Mesenchymal stem cell (in vitro differentiated cells and primary cell): ENCODE measurements at regions not wholly inside any gene's neighbourhood (a gene's known extent, or its start where the extent isn't known, plus 50 kb on each side); places are given as distances from the start of the nearest gene placed in this dataset.
"Not testable (repeated sequence)": the region's sequence is repeated elsewhere in the genome, so short reads cannot be mapped to it uniquely, and the experiment has no call there.

Source experiments
- DNase-seq: peaks from one replicate; pipeline ENCODE4 v3.0.0-alpha.2; 2013
- H2AFZ ChIP-seq: one replicate; pipeline ENCODE4 v1.6.1; 2013; ENCODE audit warnings: low read depth, mild to moderate bottlenecking, control low read depth, inconsistent platforms, low read length, moderate library complexity
- H2AK5ac ChIP-seq: 2 replicates; pipeline ENCODE4 v1.6.1; 2013; ENCODE audit warnings: low read length, moderate library complexity, mild to moderate bottlenecking, inconsistent platforms; ENCODE audit not compliant: severe bottlenecking
- H2BK120ac ChIP-seq: one replicate; pipeline ENCODE4 v1.6.1; 2013; ENCODE audit warnings: low read depth, mild to moderate bottlenecking, inconsistent platforms, low read length, moderate library complexity
- H2BK12ac ChIP-seq, 2 experiments: one replicate each; pipeline ENCODE4 v1.6.1; 2013; ENCODE audit warnings: inconsistent platforms in 2 of 2, low read length in 2 of 2, mild to moderate bottlenecking in 2 of 2, moderate library complexity in 2 of 2, control low read depth in 1 of 2
- H2BK15ac ChIP-seq: one replicate; pipeline ENCODE4 v1.6.1; 2013; ENCODE audit warnings: mild to moderate bottlenecking, low read depth, inconsistent platforms; ENCODE audit not compliant: poor library complexity, severe bottlenecking
- H2BK5ac ChIP-seq: 2 replicates; pipeline ENCODE4 v1.6.1; 2013; ENCODE audit warnings: low read depth, mild to moderate bottlenecking, low read length, control low read depth, inconsistent platforms; ENCODE audit not compliant: poor library complexity, severe bottlenecking
- H3K14ac ChIP-seq, 2 experiments: one replicate each; pipeline ENCODE4 v1.6.1; 2013; ENCODE audit warnings: inconsistent platforms in 2 of 2, low read length in 2 of 2, control low read depth in 1 of 2, mild to moderate bottlenecking in 1 of 2, moderate library complexity in 1 of 2
- H3K18ac ChIP-seq, 2 experiments: one replicate each; pipeline ENCODE4 v1.6.1; 2013; ENCODE audit warnings: inconsistent platforms in 2 of 2, low read length in 2 of 2, control low read depth in 1 of 2, low read depth in 1 of 2, mild to moderate bottlenecking in 1 of 2
- H3K23ac ChIP-seq, 2 experiments: one replicate each; pipeline ENCODE4 v1.6.1; 2013; ENCODE audit warnings: inconsistent platforms in 2 of 2, low read length in 2 of 2, mild to moderate bottlenecking in 2 of 2, moderate library complexity in 2 of 2, control low read depth in 1 of 2
- H3K27ac ChIP-seq: 2 replicates; pipeline ENCODE4 v1.5.1; 2013; ENCODE audit warnings: mild to moderate bottlenecking, moderate library complexity, low read length, control low read depth, inconsistent platforms; ENCODE audit not compliant: poor library complexity, severe bottlenecking
- H3K27me3 ChIP-seq, 2 experiments: 2 replicates each; pipeline versions ENCODE4 v1.6.1 to v1.7.0; 2013; ENCODE audit warnings: low read length in 2 of 2, mild to moderate bottlenecking in 2 of 2, moderate library complexity in 2 of 2, control low read depth in 1 of 2, inconsistent platforms in 1 of 2; ENCODE audit not compliant: control insufficient read depth in 1 of 2, insufficient read depth in 1 of 2
- H3K36me3 ChIP-seq, 2 experiments: 2 replicates each; pipeline versions ENCODE4 v1.6.1 to v1.7.0; 2013; ENCODE audit warnings: low read length in 2 of 2, control low read depth in 1 of 2, inconsistent platforms in 1 of 2, low read depth in 1 of 2, mild to moderate bottlenecking in 1 of 2; ENCODE audit not compliant: insufficient read depth in 2 of 2, control insufficient read depth in 1 of 2
- H3K4ac ChIP-seq, 2 experiments: one replicate each; pipeline ENCODE4 v1.6.1; 2013; ENCODE audit warnings: inconsistent platforms in 2 of 2, low read length in 2 of 2, mild to moderate bottlenecking in 2 of 2, moderate library complexity in 2 of 2, control low read depth in 1 of 2, low read depth in 1 of 2
- H3K4me1 ChIP-seq: 2 replicates; pipeline ENCODE4 v1.6.1; 2013; ENCODE audit warnings: low read depth, low read length, control low read depth; ENCODE audit not compliant: control insufficient read depth, insufficient read depth
- H3K4me2 ChIP-seq: 2 replicates; pipeline ENCODE4 v1.6.1; 2013; ENCODE audit warnings: low read length, mild to moderate bottlenecking, inconsistent platforms; ENCODE audit not compliant: poor library complexity, severe bottlenecking
- H3K4me3 ChIP-seq, 2 experiments: 2 replicates each; pipeline versions ENCODE4 v1.5.1 to v1.7.0; 2013; ENCODE audit warnings: low read length in 2 of 2, mild to moderate bottlenecking in 2 of 2, control low read depth in 1 of 2, low read depth in 1 of 2; ENCODE audit not compliant: insufficient read depth in 1 of 2
- H3K79me1 ChIP-seq: replicated peaks from 2 replicates; pipeline ENCODE4 v1.6.1; 2013; ENCODE audit warnings: mild to moderate bottlenecking, control low read depth, low read length, inconsistent platforms; ENCODE audit not compliant: poor library complexity, severe bottlenecking
- H3K9ac ChIP-seq: 2 replicates; pipeline ENCODE4 v1.7.0; 2013; ENCODE audit warnings: mild to moderate bottlenecking, low read length, moderate library complexity
- H3K9me3 ChIP-seq: 2 replicates; pipeline ENCODE4 v1.7.0; 2013; ENCODE audit warnings: mild to moderate bottlenecking, low read length; ENCODE audit not compliant: control insufficient read depth
- H4K8ac ChIP-seq: one replicate; pipeline ENCODE4 v1.6.1; 2013; ENCODE audit warnings: inconsistent platforms, mild to moderate bottlenecking, low read length, moderate library complexity
- H4K91ac ChIP-seq: one replicate; pipeline ENCODE4 v1.6.1; 2013; ENCODE audit warnings: mild to moderate bottlenecking, low read length, inconsistent platforms
- WGBS: methylation state at CpG from one replicate; pipeline ENCODE4 v1.1.7; 2013; ENCODE audit warnings: mixed read lengths; 5-methylcytosine and 5-hydroxymethylcytosine counted together

- Histone ChIP-seq H4K8ac (no peak overlapping the region), H4K91ac (no peak overlapping the region)
Measured at GRCh38 chr12:17030338-17030737, 424.4 kb upstream of the LMO3 start.

DNA sequence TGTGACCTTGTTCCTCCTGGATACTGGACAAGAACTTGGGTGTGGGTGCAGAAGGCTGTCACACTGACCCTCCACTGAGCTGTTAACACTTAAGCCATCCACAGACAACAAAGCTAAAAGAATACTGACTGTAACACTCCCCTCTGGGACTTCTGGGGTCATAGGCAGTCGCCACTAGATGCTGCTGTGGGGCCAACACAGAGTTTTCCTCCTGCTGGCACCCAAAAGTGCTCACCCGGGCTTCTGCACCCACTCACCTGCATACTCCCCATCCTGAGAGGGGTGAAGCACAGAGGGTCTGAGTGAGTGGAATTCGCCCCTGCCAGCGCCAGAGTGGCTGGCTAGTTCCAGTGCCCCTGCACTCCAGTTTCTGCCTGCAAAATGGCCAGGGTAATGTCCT is 422.4 kb upstream of the LMO3 start:
- no peaks in the 10 kb centered on the region for H3K36me3 ChIP-seq
- no peaks in the 10 kb centered on the region for H3K79me1 ChIP-seq
- no peak overlapping the region for H2BK120ac ChIP-seq
- no peaks in the 10 kb centered on the region for H3K9me3 ChIP-seq
- H3K4ac ChIP-seq, result no peak overlapping the region
- no peak overlapping the region for H2AFZ ChIP-seq
- no peaks in the 10 kb centered on the region for H3K4me1 ChIP-seq
- H3K4me3 ChIP-seq, result no peak overlapping the region
- no peaks in the 10 kb centered on the region for H3K27me3 ChIP-seq
- H3K9ac ChIP-seq, result no peak overlapping the region
- H4K8ac ChIP-seq, result no peak overlapping the region
- H2BK12ac ChIP-seq, result no peak overlapping the region
- H2BK15ac ChIP-seq, result no peak overlapping the region
- H2BK5ac ChIP-seq, result no peak overlapping the region
- 53% methylated on average over 3 of the region's 4 CpGs for WGBS
- H3K23ac ChIP-seq, result no peak overlapping the region
- H4K91ac ChIP-seq, result no peak overlapping the region
- H3K27ac ChIP-seq, result no peak overlapping the region
- H3K4me2 ChIP-seq, result no peak overlapping the region
- H2AK5ac ChIP-seq, result no peak overlapping the region
- no peak overlapping the region for H3K18ac ChIP-seq
- no peak for DNase-seq
- no peak overlapping the region for H3K14ac ChIP-seq

More at GRCh38 chr12:17030338-17030737, 424.4 kb upstream of the LMO3 start:
- Histone ChIP-seq H2BK5ac (no peak overlapping the region), H2BK12ac (no peak overlapping the region), H2AK5ac (no peak overlapping the region), H2BK15ac (no peak overlapping the region), H2AFZ (no peak overlapping the region), H3K18ac (no peak overlapping the region), H3K27me3 (no peaks in the 10 kb centered on the region), H2BK120ac (no peak overlapping the region), H3K27ac (no peak overlapping the region), H3K23ac (no peak overlapping the region), H3K4me2 (no peak overlapping the region), H3K9me3 (no peaks in the 10 kb centered on the region), H3K4me1 (no peaks in the 10 kb centered on the region), H3K36me3 (no peaks in the 10 kb centered on the region), H3K14ac (no peak overlapping the region), H3K4ac (no peak overlapping the region), H3K9ac (no peak overlapping the region), H3K4me3 (no peak overlapping the region), H3K79me1 (no peaks in the 10 kb centered on the region)
- DNase-seq, result no peak
- 0% methylated on average over 1 of the region's 1 CpG for WGBS

DNA sequence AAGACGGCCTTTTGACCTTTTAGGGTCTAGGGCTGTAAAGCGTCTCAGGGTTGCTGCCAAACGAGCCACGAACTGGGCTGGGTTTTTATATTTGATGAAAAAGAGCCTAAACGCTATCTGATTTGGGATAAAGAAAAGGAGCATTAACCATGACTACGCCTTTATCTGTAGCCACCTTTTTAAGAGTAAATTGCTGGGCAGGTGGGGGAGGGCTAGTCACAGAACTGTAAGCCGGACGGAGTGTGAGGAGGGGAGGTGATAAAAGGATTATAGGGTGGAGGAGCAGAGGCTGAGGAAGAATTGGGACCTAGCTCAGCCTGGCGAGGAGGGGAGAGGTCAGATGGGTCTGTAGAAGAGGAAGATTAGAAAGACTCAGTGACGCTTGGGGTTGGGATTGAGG is 419.5 kb upstream of the LMO3 start:
- not testable (repeated sequence) for H3K36me3 ChIP-seq, H2BK12ac ChIP-seq, H3K23ac ChIP-seq, H3K14ac ChIP-seq, H2BK5ac ChIP-seq, H3K4me2 ChIP-seq, H3K9me3 ChIP-seq, H2AK5ac ChIP-seq, H3K9ac ChIP-seq, H2AFZ ChIP-seq, H3K18ac ChIP-seq, H2BK120ac ChIP-seq, H4K91ac ChIP-seq, H3K4ac ChIP-seq, H3K79me1 ChIP-seq, H3K27ac ChIP-seq, H2BK15ac ChIP-seq, H3K4me3 ChIP-seq, DNase-seq, H3K27me3 ChIP-seq, H4K8ac ChIP-seq, H3K4me1 ChIP-seq
- 52% methylated on average over 10 of the region's 10 CpGs for WGBS

- Histone ChIP-seq H3K27ac (no peak overlapping the region), H2BK120ac (no peak overlapping the region), H3K4ac (no peak overlapping the region)
Measured at GRCh38 chr12:17020765-17021164, 414.8 kb upstream of the LMO3 start.

More at GRCh38 chr12:17020765-17021164, 414.8 kb upstream of the LMO3 start:
- no peak overlapping the region for H3K14ac ChIP-seq
- H3K27me3 ChIP-seq, result no peaks in the 10 kb centered on the region
- no peak overlapping the region for H4K8ac ChIP-seq
- H3K79me1 ChIP-seq, result no peaks in the 10 kb centered on the region
- H2BK15ac ChIP-seq, result no peak overlapping the region
- no peak overlapping the region for H3K23ac ChIP-seq
- H3K4me1 ChIP-seq, result no peaks in the 10 kb centered on the region
- no peak overlapping the region for H2AK5ac ChIP-seq
- no peaks in the 10 kb centered on the region for H3K9me3 ChIP-seq
- no peak overlapping the region for H3K9ac ChIP-seq
- no peak for DNase-seq
- H3K36me3 ChIP-seq, result no peaks in the 10 kb centered on the region
- no peak overlapping the region for H3K4me2 ChIP-seq
- no peak overlapping the region for H3K18ac ChIP-seq
- no peak overlapping the region for H3K4me3 ChIP-seq
- no peak overlapping the region for H2BK12ac ChIP-seq
- no peak overlapping the region for H2BK5ac ChIP-seq
- no peak overlapping the region for H4K91ac ChIP-seq
- no peak overlapping the region for H2AFZ ChIP-seq
